HUES64 (cell line): ENCODE measurements at regions not wholly inside any gene's neighbourhood (a gene's known extent, or its start where the extent isn't known, plus 50 kb on each side); places are given as distances from the start of the nearest gene placed in this dataset.
"Not testable (repeated sequence)": the region's sequence is repeated elsewhere in the genome, so short reads cannot be mapped to it uniquely, and the experiment has no call there.

Experiments
- H3K27ac ChIP-seq: 2 replicates; pipeline ENCODE4 v1.7.0; 2013; ENCODE audit warnings: low read depth, low read length, inconsistent platforms
- H3K27me3 ChIP-seq: 2 replicates; pipeline ENCODE4 v1.6.1; 2013; ENCODE audit warnings: mild to moderate bottlenecking, low read length; ENCODE audit not compliant: insufficient read depth
- H3K36me3 ChIP-seq: 2 replicates; pipeline ENCODE4 v1.6.1; 2013; ENCODE audit warnings: mild to moderate bottlenecking, low read length; ENCODE audit not compliant: insufficient read depth
- H3K4me1 ChIP-seq: 2 replicates; pipeline ENCODE4 v1.6.1; 2013; ENCODE audit warnings: mild to moderate bottlenecking, low read length, moderate library complexity; ENCODE audit not compliant: insufficient read depth
- H3K4me3 ChIP-seq: 2 replicates; pipeline ENCODE4 v1.5.1; 2013; ENCODE audit warnings: mild to moderate bottlenecking, low read length, moderate library complexity
- H3K9ac ChIP-seq: 2 replicates; pipeline ENCODE4 v1.6.1; 2013; ENCODE audit warnings: mild to moderate bottlenecking, low read depth, low read length
- H3K9me3 ChIP-seq: 2 replicates; pipeline ENCODE4 v1.6.1; 2013; ENCODE audit warnings: low read depth, low read length; ENCODE audit not compliant: insufficient read depth
- WGBS: fragments of 150-250, 120-280 bp; methylation state at CpG from one replicate; pipeline ENCODE4 v1.1.7; 2013; ENCODE audit warnings: missing lambda C conversion rate; 5-methylcytosine and 5-hydroxymethylcytosine counted together

DNA sequence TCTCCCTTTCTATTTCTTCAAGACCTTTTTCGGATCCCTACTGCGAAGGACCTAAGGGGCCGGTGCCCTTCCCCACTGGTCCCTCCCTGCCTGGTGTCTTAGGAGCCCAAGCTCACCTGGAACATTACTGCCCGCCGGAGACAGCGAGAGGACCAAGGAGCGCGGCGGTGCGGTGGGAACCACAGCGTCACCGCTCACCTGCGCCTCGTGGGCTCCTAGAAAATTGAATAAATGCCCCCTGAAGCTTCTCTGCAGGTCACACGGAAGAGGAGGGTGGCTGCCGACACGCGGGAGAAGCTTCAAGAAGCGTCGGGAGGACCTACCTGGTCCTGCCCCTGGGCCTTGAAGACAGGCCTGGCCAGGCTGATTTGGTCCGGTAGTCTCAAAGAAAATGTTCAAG lies 65.2 kb downstream of the PPIAL4A start:
- Histone ChIP-seq H3K27ac (no peak overlapping the region; the same call in 1 of the 2 replicates), H3K27me3 (no peaks in the 10 kb centered on the region), H3K9me3 (no peaks in the 10 kb centered on the region), H3K4me1 (peaks cover 28% of the 10 kb centered on the region), H3K36me3 (no peaks in the 10 kb centered on the region), H3K4me3 (no peak overlapping the region), H3K9ac (no peak overlapping the region)
- WGBS = 93% methylated on average over 21 of the region's 21 CpGs

DNA sequence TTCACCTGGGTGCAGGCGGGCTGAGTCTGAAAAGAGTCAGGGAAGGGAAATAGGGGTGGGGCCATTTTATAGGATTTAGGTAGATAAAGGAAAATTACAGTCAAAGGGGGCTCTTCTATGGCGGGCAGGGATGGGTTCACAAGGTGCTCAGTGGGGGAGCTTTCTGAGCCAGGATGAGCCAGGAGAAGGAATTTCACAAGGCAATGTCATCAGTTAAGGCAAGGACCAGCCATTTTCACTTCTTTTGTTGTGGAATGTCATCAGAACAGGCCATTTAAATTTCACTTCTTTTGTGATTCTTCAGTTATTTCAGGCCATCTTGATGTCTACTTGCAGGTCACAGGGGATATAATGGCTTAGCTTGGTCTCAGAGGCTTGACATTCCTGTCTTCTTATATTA lies 66.4 kb downstream of the PPIAL4A start:
- H3K27ac ChIP-seq = peak overlapping the region; percentile 79
- H3K27me3 ChIP-seq, H3K36me3 ChIP-seq, H3K4me3 ChIP-seq, H3K9ac ChIP-seq, H3K9me3 ChIP-seq: not testable (repeated sequence)
- WGBS = 14% methylated on average over 2 of the region's 2 CpGs
- peaks cover 28% of the 10 kb centered on the region for H3K4me1 ChIP-seq

DNA sequence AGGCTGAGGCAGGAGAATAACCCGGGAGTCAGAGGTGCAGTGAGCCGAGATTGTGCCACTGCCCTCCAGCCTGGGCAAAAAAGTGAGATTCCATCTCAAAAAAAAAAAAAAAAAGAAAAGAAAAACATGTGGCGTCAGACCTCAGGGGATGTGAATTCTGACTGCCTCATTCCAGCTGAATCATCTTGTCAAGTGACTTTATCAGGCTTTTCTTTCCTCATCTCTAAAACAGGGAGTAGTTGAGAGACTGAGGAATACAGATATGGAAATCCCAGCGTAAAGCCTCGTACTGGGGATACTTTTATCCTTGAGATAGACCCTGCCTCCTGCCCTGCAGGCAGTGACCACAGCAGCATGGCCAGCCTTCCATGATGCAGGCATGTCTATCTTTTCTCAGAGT lies 76.4 kb downstream of the PPIAL4A start:
- no CpG with 5 or more reads among the region's 5 CpGs for WGBS
- H3K9ac ChIP-seq, H3K4me3 ChIP-seq, H3K27ac ChIP-seq, H3K36me3 ChIP-seq, H3K27me3 ChIP-seq, H3K9me3 ChIP-seq, H3K4me1 ChIP-seq: not testable (repeated sequence)

DNA sequence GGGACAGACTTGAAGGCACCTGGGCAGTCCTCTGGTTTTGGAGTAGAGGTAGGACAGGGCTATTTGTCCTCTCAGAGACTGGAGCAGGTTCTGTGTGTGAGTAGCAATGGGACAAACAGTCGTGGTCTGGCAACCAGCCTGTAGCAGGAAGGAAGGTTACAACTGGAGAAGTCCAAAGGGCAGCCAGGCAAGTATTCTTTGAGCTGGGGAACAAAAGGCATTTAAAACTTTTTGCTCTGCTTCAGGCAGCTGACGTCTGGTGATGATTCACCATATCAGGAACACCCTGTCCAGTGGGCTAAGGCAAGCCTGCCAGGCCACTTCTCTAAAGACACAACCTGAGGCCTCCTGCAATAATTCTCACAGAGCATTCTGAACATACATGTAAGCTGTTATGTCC lies 83.3 kb downstream of the PPIAL4A start:
- H3K36me3 ChIP-seq, H3K4me3 ChIP-seq, H3K9ac ChIP-seq, H3K27ac ChIP-seq, H3K4me1 ChIP-seq, H3K9me3 ChIP-seq, H3K27me3 ChIP-seq: not testable (repeated sequence)
- WGBS = 75% methylated on average over 1 of the region's 2 CpGs

DNA sequence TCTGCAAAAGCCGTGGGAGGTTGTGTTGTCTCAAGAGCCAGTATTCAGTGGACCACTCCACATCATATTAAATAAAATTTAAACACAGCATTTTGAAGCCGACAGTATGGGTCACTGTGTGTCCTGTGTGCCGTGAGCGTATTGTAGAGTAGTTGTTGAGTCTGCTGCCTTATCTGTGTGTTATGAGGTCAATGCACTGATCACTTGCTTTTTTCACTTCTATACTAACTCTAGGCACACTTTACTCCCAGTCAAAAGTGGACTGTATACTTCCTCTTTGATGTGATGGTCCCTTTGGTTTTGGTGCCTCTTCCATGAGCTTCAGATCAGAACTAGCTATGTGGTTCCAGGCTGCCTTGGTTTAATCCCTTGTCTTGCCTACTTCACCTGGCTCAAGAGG lies 84.3 kb downstream of the PPIAL4A start:
- H3K36me3 ChIP-seq, H3K4me3 ChIP-seq, H3K9me3 ChIP-seq, H3K27ac ChIP-seq, H3K4me1 ChIP-seq, H3K9ac ChIP-seq, H3K27me3 ChIP-seq: not testable (repeated sequence)
- WGBS = no CpG with 5 or more reads among the region's 4 CpGs

DNA sequence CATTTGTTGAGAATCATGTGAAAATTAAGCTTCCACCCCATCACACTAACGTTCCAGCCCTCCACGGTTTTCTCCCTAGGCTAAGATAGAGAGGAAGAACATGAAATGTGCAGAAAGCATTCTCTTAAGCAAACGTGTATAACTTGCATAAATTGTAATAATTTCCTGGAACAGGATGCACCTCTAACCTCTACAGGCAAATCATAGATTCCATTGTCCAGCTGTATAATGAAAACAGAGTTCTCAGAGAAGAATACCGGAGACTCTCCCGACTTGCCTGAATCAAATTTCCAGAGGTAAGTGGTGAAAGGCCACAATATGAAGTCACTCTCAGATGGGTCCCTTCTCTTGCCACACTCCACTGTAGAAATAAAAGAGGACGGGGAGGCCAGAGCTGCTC lies 87.7 kb downstream of the PPIAL4A start:
- H3K9me3 ChIP-seq, H3K4me1 ChIP-seq, H3K27me3 ChIP-seq, H3K9ac ChIP-seq, H3K4me3 ChIP-seq, H3K36me3 ChIP-seq, H3K27ac ChIP-seq: not testable (repeated sequence)
- 100% methylated on average over 2 of the region's 6 CpGs for WGBS

DNA sequence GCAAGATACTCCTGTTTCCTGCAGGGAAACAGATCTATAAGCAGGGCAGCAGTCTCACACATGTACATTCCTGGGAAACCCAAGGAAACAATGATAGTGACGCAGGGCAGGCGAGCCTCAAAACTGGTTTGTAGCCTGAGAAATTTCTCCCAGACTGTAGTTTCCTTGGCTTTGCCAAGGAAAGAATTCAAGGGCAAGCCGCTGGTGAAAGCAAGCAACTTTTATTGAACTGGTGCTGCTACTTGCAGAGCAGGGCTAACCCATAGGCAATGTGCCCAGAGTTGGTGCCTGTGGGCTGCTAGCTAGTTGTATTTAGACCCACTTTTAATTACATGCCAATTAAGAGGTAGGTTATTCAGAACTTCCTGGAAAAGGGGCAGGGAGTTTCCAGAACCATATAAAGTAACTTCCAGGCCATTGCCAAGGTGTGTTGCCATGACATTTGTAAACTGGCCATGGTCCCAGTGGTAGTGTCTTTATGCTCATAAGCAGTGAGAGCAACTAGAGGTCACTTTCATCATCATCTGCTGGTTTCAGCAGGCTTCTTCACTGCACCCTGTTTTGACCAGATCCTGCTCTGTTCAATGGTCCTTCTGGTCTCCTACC lies 92.0 kb downstream of the PPIAL4A start:
- 90% methylated on average over 3 of the region's 3 CpGs for WGBS
- not testable (repeated sequence) for H3K9me3 ChIP-seq, H3K27ac ChIP-seq, H3K4me3 ChIP-seq, H3K27me3 ChIP-seq, H3K36me3 ChIP-seq, H3K4me1 ChIP-seq, H3K9ac ChIP-seq

DNA sequence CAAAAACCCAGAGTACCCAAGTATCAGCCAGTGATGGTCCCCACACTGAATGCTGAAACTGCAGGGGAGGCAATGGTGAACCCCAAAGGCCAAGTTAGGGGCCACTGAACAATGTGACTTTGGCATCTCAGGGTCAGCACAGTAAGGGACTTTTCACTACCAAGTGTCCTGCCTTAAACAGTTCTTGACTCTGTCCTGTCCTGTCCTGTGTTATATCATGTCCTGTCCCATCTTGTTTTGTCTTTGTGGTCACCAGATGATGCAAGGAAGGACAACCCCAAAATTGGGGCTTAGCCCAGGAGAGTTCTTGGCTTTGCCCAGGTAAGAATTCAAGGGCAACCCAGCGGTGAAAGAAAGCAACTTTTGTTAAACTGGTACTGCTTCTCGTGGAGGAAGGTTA lies 105.0 kb downstream of the PPIAL4A start:
- no CpG with 5 or more reads among the region's 2 CpGs for WGBS
- not testable (repeated sequence) for H3K27ac ChIP-seq, H3K36me3 ChIP-seq, H3K4me1 ChIP-seq, H3K27me3 ChIP-seq, H3K9ac ChIP-seq, H3K4me3 ChIP-seq, H3K9me3 ChIP-seq

DNA sequence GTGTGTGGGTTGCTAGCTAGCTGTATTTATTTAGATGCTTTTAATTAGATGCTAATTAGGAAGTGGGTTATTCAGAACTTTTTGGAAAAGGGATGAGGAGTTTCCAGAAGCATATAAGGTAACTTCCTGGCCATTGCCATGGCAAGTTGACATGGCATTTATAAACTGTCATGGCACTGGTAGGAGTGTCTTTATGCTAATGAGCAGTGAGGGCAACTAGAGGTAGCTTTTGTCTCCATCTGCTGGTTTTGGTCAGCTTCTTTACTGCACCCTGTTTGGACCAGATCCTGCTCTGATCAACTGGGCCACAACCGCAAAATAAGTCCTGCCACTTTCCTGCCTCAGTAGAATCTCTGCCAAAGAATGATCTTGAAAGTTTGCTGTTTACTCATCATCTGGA lies 105.5 kb downstream of the PPIAL4A start:
- not testable (repeated sequence) for H3K9ac ChIP-seq, H3K27ac ChIP-seq, H3K4me1 ChIP-seq, H3K4me3 ChIP-seq, H3K9me3 ChIP-seq, H3K27me3 ChIP-seq, H3K36me3 ChIP-seq
- WGBS = no CpG with 5 or more reads among the region's 1 CpG

DNA sequence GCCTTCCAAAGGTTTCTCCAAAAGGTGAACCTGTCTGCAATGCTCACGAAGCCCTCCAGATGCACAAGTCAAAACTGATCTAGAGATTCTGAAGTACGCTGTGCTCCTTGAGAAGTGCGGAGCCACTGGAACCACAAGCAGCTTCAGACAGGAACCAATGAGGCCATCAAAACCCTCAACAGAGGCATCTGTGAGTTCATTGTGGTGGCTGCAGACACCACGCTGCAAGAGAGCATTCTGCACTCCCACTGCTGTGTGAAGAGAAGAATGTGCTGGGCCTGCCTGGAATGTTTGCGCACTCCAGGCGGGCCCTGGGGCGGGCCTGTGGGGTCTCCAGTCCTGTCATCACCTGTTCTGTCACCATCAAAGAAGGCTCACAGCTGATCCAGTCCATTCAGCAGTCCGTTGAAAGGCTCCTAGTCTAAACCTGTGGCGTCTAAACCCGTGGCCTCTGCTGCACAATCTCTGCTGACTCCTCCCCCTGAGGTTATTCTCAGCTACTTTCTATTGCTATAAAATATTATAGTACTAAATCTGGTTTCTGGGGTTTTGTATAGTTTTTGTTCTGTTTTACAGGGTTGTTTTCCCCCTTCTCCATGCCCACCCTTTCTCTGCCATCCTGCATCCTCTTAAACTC lies 111.6 kb downstream of the PPIAL4A start:
- H3K9me3 ChIP-seq, H3K4me1 ChIP-seq, H3K9ac ChIP-seq, H3K4me3 ChIP-seq, H3K27me3 ChIP-seq, H3K36me3 ChIP-seq, H3K27ac ChIP-seq: not testable (repeated sequence)
- 98% methylated on average over 2 of the region's 10 CpGs for WGBS

DNA sequence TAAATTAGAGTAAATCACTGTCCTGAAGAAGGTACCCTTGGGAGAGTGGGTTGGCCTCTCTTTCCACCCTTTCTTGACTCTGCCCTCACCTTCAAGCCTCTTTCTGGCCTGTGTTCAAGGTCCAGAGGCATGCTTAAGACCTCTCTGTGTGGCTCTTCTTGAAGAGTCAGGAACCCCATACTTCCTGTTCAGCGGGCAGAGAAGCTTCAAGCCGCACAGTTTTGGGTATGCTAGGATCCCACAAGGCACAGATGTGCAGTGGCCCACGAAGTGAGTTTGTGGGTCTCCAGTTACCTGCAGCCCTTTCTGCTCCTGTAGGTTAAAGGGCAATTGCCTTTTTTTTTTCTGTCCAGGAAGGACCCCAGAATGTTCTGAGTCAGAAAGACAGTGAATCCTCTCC lies 113.7 kb downstream of the PPIAL4A start:
- H3K27ac ChIP-seq = not testable (repeated sequence)

DNA sequence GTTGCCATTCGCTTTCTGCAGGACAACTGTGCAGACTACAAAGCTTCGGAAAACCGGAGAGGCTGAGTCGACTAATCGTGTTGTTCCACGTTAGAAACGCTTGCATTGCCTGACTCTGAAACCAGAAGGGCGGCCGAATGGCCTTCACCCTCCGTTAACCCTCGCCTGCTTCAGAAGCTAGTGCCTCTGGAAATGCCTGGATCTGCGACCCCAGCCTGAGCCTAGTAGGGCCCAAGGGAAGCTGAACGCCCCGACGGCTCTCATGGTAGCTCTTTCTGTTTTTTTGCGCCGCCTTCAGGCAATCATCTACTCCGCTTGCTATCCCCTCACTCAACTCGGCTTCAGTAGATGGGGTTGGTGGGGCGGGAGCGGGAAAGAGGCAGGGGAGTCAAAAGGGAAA lies 117.3 kb downstream of the PPIAL4A start:
- 90% methylated on average over 16 of the region's 21 CpGs for WGBS
- H3K27ac ChIP-seq, H3K9me3 ChIP-seq, H3K36me3 ChIP-seq, H3K4me3 ChIP-seq, H3K9ac ChIP-seq, H3K4me1 ChIP-seq: not testable (repeated sequence)
- H3K27me3 ChIP-seq = peaks cover 23% of the 10 kb centered on the region

More for the DNA sequence above, 113.7 kb downstream of the PPIAL4A start:
- not testable (repeated sequence) for H3K4me3 ChIP-seq, H3K4me1 ChIP-seq, H3K9ac ChIP-seq, H3K27me3 ChIP-seq, H3K36me3 ChIP-seq, H3K9me3 ChIP-seq
- no CpG with 5 or more reads among the region's 3 CpGs for WGBS
